ENCODE measurements at regions not wholly inside any gene's neighbourhood (a gene's known extent, or its start where the extent isn't known, plus 50 kb on each side); places are given as distances from the start of the nearest gene placed in this dataset.

- TF ChIP-seq EZH2phosphoT487 (IDR thresholded peaks at IDR 0.05; ENCODE audit: borderline replicate concordance, low read length) (no peak), CTCF (IDR thresholded peaks at IDR 0.05; ENCODE audit: low read depth, low read length, poor library complexity, severe bottlenecking) (no peak)
These were observed 102.6 kb upstream of the WDR11 start for GRCh38 chr10:120748519-120748918.

Measured in DOHH2 (cell line).